HG03139 (cell line): ENCODE measurements at regions not wholly inside any gene's neighbourhood (a gene's known extent, or its start where the extent isn't known, plus 50 kb on each side); places are given as distances from the start of the nearest gene placed in this dataset.

Experiments
- ATAC-seq: cut with Tn5 transposase; IDR thresholded peaks from one replicate; pipeline ENCODE4 v1.9.1; 2021; ENCODE audit not compliant: unreplicated experiment

GRCh38 chr14:85788470-85789233 lies 258.7 kb downstream of the FLRT2 start:
- ATAC-seq, result no peak

GRCh38 chr14:85766295-85766694 lies 236.4 kb downstream of the FLRT2 start:
- ATAC-seq, result no peak

DNA sequence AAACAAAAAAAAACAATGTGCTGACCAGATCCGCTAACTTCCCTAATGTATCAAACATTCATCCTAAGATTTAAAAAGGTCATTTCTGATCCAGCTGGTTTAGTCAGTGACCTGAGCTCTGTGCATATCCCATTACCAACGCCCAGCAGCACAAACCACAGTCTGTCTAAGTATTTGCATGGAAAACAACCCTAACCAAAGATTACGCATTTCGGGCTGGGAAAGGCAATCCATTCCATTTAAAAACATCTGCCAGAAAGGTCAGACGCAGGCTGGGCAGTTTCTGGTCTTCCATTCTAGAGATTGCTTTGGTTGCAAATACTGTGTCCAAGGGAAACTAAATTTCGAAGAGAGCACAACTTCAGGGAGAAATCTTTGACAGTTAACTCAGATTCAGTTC lies 234.9 kb downstream of the FLRT2 start:
- ATAC-seq, result no peak

DNA sequence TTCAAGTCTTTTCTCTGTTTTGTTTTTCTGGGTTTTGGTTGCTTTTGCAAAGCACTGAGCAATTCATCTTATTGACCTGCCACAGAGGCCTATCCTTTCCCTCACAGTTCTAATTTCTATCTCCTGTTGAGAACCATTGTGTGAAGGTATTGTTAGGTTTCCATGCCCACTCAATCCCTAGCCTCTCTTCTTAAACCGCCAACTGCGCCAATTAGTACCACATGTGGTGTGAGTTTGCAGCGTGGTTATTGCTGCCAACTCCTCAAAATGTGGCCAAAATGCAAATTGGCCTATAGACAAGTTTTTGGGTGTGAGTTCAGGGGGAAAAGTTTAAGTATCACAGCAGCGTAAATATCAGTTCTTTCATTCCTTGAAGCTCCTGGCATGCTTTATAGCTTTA lies 232.6 kb downstream of the FLRT2 start:
- no peak for ATAC-seq

- no peak for ATAC-seq
These were observed 222.2 kb downstream of the FLRT2 start for GRCh38 chr14:85752175-85752574.

DNA sequence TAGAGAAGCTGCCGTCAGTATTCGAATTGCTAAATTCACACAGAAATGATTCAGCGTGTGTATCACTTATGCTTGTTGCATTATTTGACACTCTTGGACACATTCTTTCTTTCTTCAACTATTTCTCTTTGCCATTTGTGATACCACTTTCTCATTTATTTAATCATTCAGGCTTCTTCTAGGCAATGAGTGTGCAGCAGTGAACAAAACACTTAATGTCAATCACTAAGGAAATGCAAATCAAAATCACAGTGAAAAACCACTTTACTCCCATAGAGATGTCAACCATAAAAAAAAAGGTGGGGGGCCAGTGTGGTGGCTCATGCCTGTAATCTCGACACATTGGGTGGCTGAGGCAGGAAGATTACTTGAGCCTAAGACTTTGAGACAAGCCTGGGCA lies 214.6 kb downstream of the FLRT2 start:
- no peak for ATAC-seq

DNA sequence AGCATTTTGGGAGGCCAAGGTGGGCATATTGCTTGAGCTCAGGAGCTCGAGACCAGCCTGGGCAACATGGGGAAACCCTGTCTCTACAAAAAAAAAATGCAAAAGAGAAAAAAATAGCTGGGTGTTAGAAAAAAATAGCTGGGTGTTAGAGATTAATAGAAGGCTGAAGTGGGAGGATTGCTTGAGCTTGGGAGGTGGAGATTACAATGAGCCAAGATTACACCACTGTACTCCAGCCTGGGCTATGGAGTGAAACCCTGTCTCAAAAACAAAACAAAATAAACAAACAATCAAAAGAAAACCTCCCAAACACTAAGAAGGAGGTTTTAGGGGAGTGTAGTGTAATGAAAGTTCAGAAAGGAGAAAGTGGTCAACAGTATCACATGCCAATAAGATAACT lies 202.1 kb downstream of the FLRT2 start:
- no peak for ATAC-seq

- ATAC-seq, result no peak
These were observed 201.2 kb downstream of the FLRT2 start for GRCh38 chr14:85731186-85731585.

GRCh38 chr14:85728476-85729065 lies 198.6 kb downstream of the FLRT2 start:
- no peak for ATAC-seq

GRCh38 chr14:85714069-85714468 lies 184.1 kb downstream of the FLRT2 start:
- ATAC-seq, result no peak

DNA sequence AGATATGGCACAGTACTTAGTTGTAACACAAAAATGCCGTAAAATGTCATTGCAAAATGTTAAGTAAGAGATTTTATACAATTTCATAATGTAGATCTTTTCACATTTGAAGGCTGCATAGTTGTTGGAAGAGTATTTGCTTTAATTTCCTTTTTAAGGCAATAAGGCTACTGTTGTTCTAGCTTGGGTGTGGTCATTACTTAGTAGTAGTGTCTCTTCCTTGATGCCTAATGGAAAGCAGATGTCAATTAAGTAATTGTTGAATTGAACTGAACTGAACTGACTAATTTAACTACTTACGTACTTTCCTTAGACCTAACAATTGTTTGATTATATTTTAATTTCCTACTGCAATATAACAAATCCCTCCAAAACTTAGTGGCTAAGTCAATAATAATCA lies 181.7 kb downstream of the FLRT2 start:
- no peak for ATAC-seq
